Vagina (tissue), 2 donors: ENCODE measurements at regions not wholly inside any gene's neighbourhood (a gene's known extent, or its start where the extent isn't known, plus 50 kb on each side); places are given as distances from the start of the nearest gene placed in this dataset.
"Not testable (repeated sequence)": the region's sequence is repeated elsewhere in the genome, so short reads cannot be mapped to it uniquely, and the experiment has no call there.

Source experiments
- DNase-seq, 2 donors: peaks; one replicate each; pipeline ENCODE4 v3.0.0-alpha.2; 2017; ENCODE audit errors: extremely low spot score in 2 of 2
- H3K27ac ChIP-seq: fragments of 200-600 bp; sonication (generic); one replicate; pipeline ENCODE4 v1.5.1; 2019
- H3K27me3 ChIP-seq: fragments of 200-600 bp; sonication (generic); one replicate; pipeline ENCODE4 v1.5.1; 2019
- H3K36me3 ChIP-seq, 2 donors: fragments of 200-600 bp; sonication (generic); one replicate each; pipeline ENCODE4 v1.5.1; 2017 to 2019
- H3K4me1 ChIP-seq: fragments of 200-600 bp; sonication (generic); one replicate; pipeline ENCODE4 v1.5.1; 2019
- H3K4me3 ChIP-seq, 2 donors: fragments of 200-600 bp; sonication (generic); 1 replicate in 1 of 2; 2 replicates in 1 of 2; pipeline ENCODE4 v1.5.1; 2016 to 2019
- H3K9me3 ChIP-seq: fragments of 200-600 bp; sonication (generic); one replicate; pipeline ENCODE4 v1.5.1; 2019
- CTCF ChIP-seq, 3 experiments: fragments of 450-650 bp in 2 of 3; fragments of 200-600 bp in 1 of 3; sonication (generic) in 1 of 3; IDR thresholded peaks; one replicate each; pipeline ENCODE4 v1.5.1; 2017 to 2019; ENCODE audit warnings: antibody characterized with exemption in 3 of 3, mild to moderate bottlenecking in 2 of 3, moderate library complexity in 2 of 3
- POLR2A ChIP-seq, 2 donors: fragments of 450-650 bp; IDR thresholded peaks; one replicate each; pipeline ENCODE4 v1.6.1; 2017; ENCODE audit warnings: antibody characterized with exemption in 2 of 2, mild to moderate bottlenecking in 2 of 2, moderate library complexity in 2 of 2
- POLR2AphosphoS5 ChIP-seq, 2 donors: sonication (generic); formaldehyde crosslinking; IDR thresholded peaks; one replicate each; pipeline ENCODE4 v1.9.0; 2017; ENCODE audit warnings: antibody characterized with exemption in 2 of 2, mild to moderate bottlenecking in 2 of 2, low read depth in 1 of 2; ENCODE audit not compliant: insufficient read depth in 1 of 2
- intact Hi-C: fragments of 100-400 bp; cut with DNase I; formaldehyde crosslinking; loops from one replicate; pipeline ENCODE4 v1.15.1; 2023

DNA sequence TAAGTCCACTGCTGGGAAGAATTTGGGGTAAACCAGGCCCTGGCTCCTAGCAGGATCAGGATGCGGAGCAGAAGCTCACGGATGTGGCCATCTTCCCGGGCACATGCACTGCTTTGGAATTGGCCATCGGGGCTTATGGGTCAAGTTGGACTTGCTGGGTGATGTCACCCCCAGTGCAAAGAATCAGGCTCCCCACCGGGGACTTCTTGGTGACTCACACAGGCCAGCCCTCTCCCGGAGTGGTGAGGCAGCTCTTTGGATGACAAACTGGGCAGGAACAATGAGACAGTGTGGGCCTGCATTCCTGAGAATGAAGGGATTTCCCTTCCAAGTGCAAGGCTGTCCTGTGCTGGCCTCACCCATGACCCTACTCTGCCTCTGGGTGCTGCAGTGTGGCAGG lies 128.8 kb upstream of the ANO1 start:
- no peak for DNase-seq
- peaks cover 7% of the 10 kb centered on the region for H3K4me1 ChIP-seq
- H3K27me3 ChIP-seq, result no peaks in the 10 kb centered on the region
- no peaks in the 10 kb centered on the region for H3K36me3 ChIP-seq
- no peak overlapping the region for H3K4me3 ChIP-seq
- H3K27ac ChIP-seq, result no peak overlapping the region
- H3K9me3 ChIP-seq, result no peaks in the 10 kb centered on the region
- intact Hi-C loops, result no loop called here
- TF ChIP-seq POLR2A (IDR thresholded peaks at IDR 0.05) (no peak), CTCF (IDR thresholded peaks at IDR 0.05) (no peak), POLR2AphosphoS5 (IDR thresholded peaks at IDR 0.05; ENCODE audit: insufficient read depth in 1 of 2, low read depth in 1 of 2) (no peak)

- Histone ChIP-seq H3K4me1 (peaks cover 7% of the 10 kb centered on the region), H3K36me3 (no peaks in the 10 kb centered on the region), H3K9me3 (no peaks in the 10 kb centered on the region), H3K27me3 (no peaks in the 10 kb centered on the region), H3K27ac (no peak overlapping the region), H3K4me3 (no peak overlapping the region)
- TF ChIP-seq CTCF (IDR thresholded peaks at IDR 0.05) (no peak), POLR2A (IDR thresholded peaks at IDR 0.05) (no peak), POLR2AphosphoS5 (IDR thresholded peaks at IDR 0.05; ENCODE audit: insufficient read depth in 1 of 2, low read depth in 1 of 2) (no peak)
- DNase-seq, result no peak
- intact Hi-C loops, result no loop called here
These were observed 128.0 kb upstream of the ANO1 start for GRCh38 chr11:69950120-69950519.

GRCh38 chr11:69950621-69951020 lies 127.5 kb upstream of the ANO1 start:
- no peak for DNase-seq
- intact Hi-C loops, result no loop called here
- no peaks in the 10 kb centered on the region for H3K27me3 ChIP-seq
- H3K36me3 ChIP-seq, result no peaks in the 10 kb centered on the region
- H3K4me3 ChIP-seq, result no peak overlapping the region
- peaks cover 7% of the 10 kb centered on the region for H3K4me1 ChIP-seq
- H3K27ac ChIP-seq, result no peak overlapping the region
- TF ChIP-seq POLR2A (IDR thresholded peaks at IDR 0.05), result no peak
- no peak for TF ChIP-seq POLR2AphosphoS5 (IDR thresholded peaks at IDR 0.05; ENCODE audit: insufficient read depth in 1 of 2, low read depth in 1 of 2)
- TF ChIP-seq CTCF (IDR thresholded peaks at IDR 0.05), result no peak
- no peaks in the 10 kb centered on the region for H3K9me3 ChIP-seq

DNA sequence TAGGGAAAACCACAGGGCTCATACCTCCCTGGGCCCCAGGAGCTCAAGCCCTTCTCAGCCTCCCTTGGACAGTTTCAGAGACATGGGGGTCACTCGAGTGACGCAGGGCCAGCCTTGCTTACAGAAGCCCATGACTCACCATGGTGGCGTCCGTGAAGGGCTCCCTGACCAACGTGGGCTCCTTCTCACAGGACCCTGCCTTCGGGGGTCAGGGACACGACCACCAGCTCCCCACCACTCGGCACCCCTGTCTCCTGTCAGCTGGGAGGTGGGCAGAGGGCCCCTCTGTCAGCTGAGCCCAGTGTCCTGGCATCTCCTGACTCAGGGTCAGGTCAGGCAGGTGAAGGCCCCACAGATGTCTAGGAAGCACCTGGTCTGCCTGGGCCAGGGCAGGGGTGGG lies 126.3 kb upstream of the ANO1 start:
- peaks cover 7% of the 10 kb centered on the region for H3K4me1 ChIP-seq
- intact Hi-C loops, result no loop called here
- no peaks in the 10 kb centered on the region for H3K9me3 ChIP-seq
- no peaks in the 10 kb centered on the region for H3K27me3 ChIP-seq
- no peak for DNase-seq
- TF ChIP-seq CTCF (IDR thresholded peaks at IDR 0.05), result no peak
- TF ChIP-seq POLR2AphosphoS5 (IDR thresholded peaks at IDR 0.05; ENCODE audit: insufficient read depth in 1 of 2, low read depth in 1 of 2), result no peak
- TF ChIP-seq POLR2A (IDR thresholded peaks at IDR 0.05), result no peak
- no peak overlapping the region for H3K27ac ChIP-seq
- H3K4me3 ChIP-seq, result no peak overlapping the region
- no peaks in the 10 kb centered on the region for H3K36me3 ChIP-seq

DNA sequence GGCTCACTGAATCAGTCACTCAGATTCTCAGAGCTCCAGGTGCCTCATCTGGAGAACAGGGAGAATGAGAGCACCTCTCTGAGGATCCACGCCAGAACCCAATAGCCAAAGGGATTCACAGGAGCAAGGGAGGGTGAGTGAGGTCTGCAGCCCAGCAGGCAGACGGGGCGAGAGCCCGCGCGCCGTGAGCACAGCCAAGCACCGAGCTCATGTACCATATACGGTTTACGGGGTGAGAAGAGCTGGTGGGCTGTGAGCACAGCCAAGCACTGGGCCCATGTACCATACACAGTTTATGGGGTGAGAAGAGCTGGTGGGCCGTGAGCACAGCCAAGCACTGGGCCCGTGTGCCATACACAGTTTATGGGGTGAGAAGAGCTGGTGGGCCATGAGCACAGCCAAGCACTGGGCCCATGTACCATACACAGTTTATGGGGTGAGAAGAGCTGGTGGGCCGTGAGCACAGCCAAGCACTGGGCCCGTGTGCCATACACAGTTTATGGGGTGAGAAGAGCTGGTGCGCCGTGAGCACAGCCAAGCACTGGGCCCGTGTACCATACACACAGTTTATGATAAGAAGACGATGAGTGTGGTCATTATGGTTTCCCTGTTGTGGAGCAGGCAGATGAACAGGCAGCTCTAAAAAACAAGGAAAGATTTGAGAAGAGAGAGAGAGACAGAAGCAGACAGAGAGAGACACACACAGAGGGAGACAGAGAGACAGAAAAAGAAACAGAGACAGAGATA lies 125.7 kb upstream of the ANO1 start:
- H3K36me3 ChIP-seq, H3K9me3 ChIP-seq, H3K4me3 ChIP-seq, H3K27me3 ChIP-seq, H3K4me1 ChIP-seq, H3K27ac ChIP-seq, DNase-seq, intact Hi-C loops: not testable (repeated sequence)
